ENCODE measurements at regions not wholly inside any gene's neighbourhood (a gene's known extent, or its start where the extent isn't known, plus 50 kb on each side); places are given as distances from the start of the nearest gene placed in this dataset.
"Not testable (repeated sequence)": the region's sequence is repeated elsewhere in the genome, so short reads cannot be mapped to it uniquely, and the experiment has no call there.

- DNase-seq = no peak
- Histone ChIP-seq H3K4me1 (peaks cover 0 to 13% (median 4%) of the 10 kb centered on the region in 4 donors), H3K36me3 (no peaks in the 10 kb centered on the region), H3K9me3 (peaks cover 0 to 5% (median 0%) of the 10 kb centered on the region in 4 donors), H3K4me3 (no peak overlapping the region), H3K27me3 (no peaks in the 10 kb centered on the region), H3K27ac (no peak overlapping the region)
- no peak for TF ChIP-seq EP300 (IDR thresholded peaks at IDR 0.05)
- TF ChIP-seq POLR2AphosphoS5 (IDR thresholded peaks at IDR 0.05) = no peak
- TF ChIP-seq POLR2A (IDR thresholded peaks at IDR 0.05) = no peak
- TF ChIP-seq CTCF (IDR thresholded peaks at IDR 0.05) = no peak
- intact Hi-C loops (cut with DNase I) = no loop called here
- WGBS, 2 donors = 68 to 81% methylated on average over 9 of the region's 9 CpGs
Observed at GRCh38 chr12:42728770-42729534, 139.4 kb upstream of the PRICKLE1 start.

- 38 to 65% methylated on average over 2 of the region's 2 CpGs for WGBS, 2 donors
- intact Hi-C loops (cut with DNase I) = no loop called here
- Histone ChIP-seq H3K4me3 (no peak overlapping the region), H3K9me3 (peaks cover 0 to 5% (median 0%) of the 10 kb centered on the region in 4 donors), H3K4me1 (peaks cover 0 to 13% (median 4%) of the 10 kb centered on the region in 4 donors), H3K36me3 (no peaks in the 10 kb centered on the region), H3K27me3 (no peaks in the 10 kb centered on the region), H3K27ac (no peak overlapping the region)
- DNase-seq = no peak
- TF ChIP-seq CTCF (IDR thresholded peaks at IDR 0.05) (no peak), POLR2A (IDR thresholded peaks at IDR 0.05) (no peak), EP300 (IDR thresholded peaks at IDR 0.05) (no peak), POLR2AphosphoS5 (IDR thresholded peaks at IDR 0.05) (no peak)
Observed at GRCh38 chr12:42728287-42728686, 138.7 kb upstream of the PRICKLE1 start.

GRCh38 chr12:42725809-42726208 lies 136.3 kb upstream of the PRICKLE1 start:
- Histone ChIP-seq H3K4me3 (no peak overlapping the region), H3K27ac (no peak overlapping the region), H3K4me1 (peaks cover 0 to 13% (median 4%) of the 10 kb centered on the region in 4 donors), H3K9me3 (peaks cover 0 to 5% (median 0%) of the 10 kb centered on the region in 4 donors), H3K27me3 (no peaks in the 10 kb centered on the region), H3K36me3 (no peaks in the 10 kb centered on the region)
- 86 to 95% methylated on average over 3 of the region's 3 CpGs for WGBS, 2 donors
- TF ChIP-seq POLR2A (IDR thresholded peaks at IDR 0.05) (no peak), POLR2AphosphoS5 (IDR thresholded peaks at IDR 0.05) (peak in 1 of 4 donors; percentile 21)
- DNase-seq = no peak
- intact Hi-C loops (cut with DNase I) = no loop called here

- H3K27ac ChIP-seq = no peak overlapping the region
- WGBS, 2 donors = 60 to 62% methylated on average over 5 of the region's 5 CpGs
- DNase-seq = no peak
Observed at GRCh38 chr12:42716491-42716891, 126.9 kb upstream of the PRICKLE1 start.

GRCh38 chr12:42713566-42713965 lies 124.0 kb upstream of the PRICKLE1 start:
- H3K4me3 ChIP-seq; H3K4me1 ChIP-seq; H3K36me3 ChIP-seq; H3K27ac ChIP-seq; DNase-seq; H3K27me3 ChIP-seq; H3K9me3 ChIP-seq; intact Hi-C loops (cut with DNase I): not testable (repeated sequence)
- 60 to 87% methylated on average over 3 of the region's 3 CpGs for WGBS, 2 donors

More at GRCh38 chr12:42716491-42716891, 126.9 kb upstream of the PRICKLE1 start:
- intact Hi-C loops (cut with DNase I) = no loop called here
- Histone ChIP-seq H3K36me3 (no peaks in the 10 kb centered on the region), H3K4me3 (no peak overlapping the region), H3K4me1 (no peaks in the 10 kb centered on the region), H3K27me3 (no peaks in the 10 kb centered on the region), H3K9me3 (no peaks in the 10 kb centered on the region)
- no peak for TF ChIP-seq CTCF (IDR thresholded peaks at IDR 0.05)
- no peak for TF ChIP-seq POLR2A (IDR thresholded peaks at IDR 0.05)
- TF ChIP-seq EP300 (IDR thresholded peaks at IDR 0.05) = no peak
- no peak for TF ChIP-seq POLR2AphosphoS5 (IDR thresholded peaks at IDR 0.05)

- intact Hi-C loops (cut with DNase I); H3K9me3 ChIP-seq; H3K27me3 ChIP-seq; H3K4me1 ChIP-seq; H3K27ac ChIP-seq; DNase-seq; H3K36me3 ChIP-seq; H3K4me3 ChIP-seq: not testable (repeated sequence)
- 71 to 74% methylated on average over 6 of the region's 6 CpGs for WGBS, 2 donors
Observed at GRCh38 chr12:42708374-42708773, 118.8 kb upstream of the PRICKLE1 start.
